Endodermal cell (in vitro differentiated cells): ENCODE measurements at regions not wholly inside any gene's neighbourhood (a gene's known extent, or its start where the extent isn't known, plus 50 kb on each side); places are given as distances from the start of the nearest gene placed in this dataset.

Experiments
- DNase-seq: peaks from one replicate; pipeline ENCODE4 v3.0.0-alpha.2; 2017
- H3K27ac ChIP-seq: 2 replicates; pipeline ENCODE4 v1.5.1; 2013; ENCODE audit warnings: mild to moderate bottlenecking, low read depth, low read length, moderate library complexity
- H3K27me3 ChIP-seq: 2 replicates; pipeline ENCODE4 v1.6.1; 2013; ENCODE audit warnings: mild to moderate bottlenecking, low read length, moderate library complexity; ENCODE audit not compliant: insufficient read depth, control insufficient read depth, poor library complexity, severe bottlenecking
- H3K36me3 ChIP-seq: 2 replicates; pipeline ENCODE4 v1.7.0; 2013; ENCODE audit warnings: mild to moderate bottlenecking, low read length, moderate library complexity; ENCODE audit not compliant: control insufficient read depth, insufficient read depth
- H3K4me1 ChIP-seq: one replicate; pipeline ENCODE4 v1.7.0; 2013; ENCODE audit warnings: low read length; ENCODE audit not compliant: control insufficient read depth, insufficient read depth
- H3K4me3 ChIP-seq: 2 replicates; pipeline ENCODE4 v1.5.1; 2013; ENCODE audit warnings: mild to moderate bottlenecking, low read length, moderate library complexity
- H3K9ac ChIP-seq: 2 replicates; pipeline ENCODE4 v1.6.1; 2013; ENCODE audit warnings: mild to moderate bottlenecking, low read length, moderate library complexity; ENCODE audit not compliant: poor library complexity, severe bottlenecking; ENCODE audit errors: extremely low read depth
- H3K9me3 ChIP-seq: 2 replicates; pipeline ENCODE4 v1.6.1; 2013; ENCODE audit warnings: mild to moderate bottlenecking, low read length, moderate library complexity; ENCODE audit not compliant: control insufficient read depth
- H3K27ac Mint-ChIP-seq: 2 replicates; pipeline ENCODE4 v1.8.0; 2020; ENCODE audit warnings: mixed read lengths
- H3K27me3 Mint-ChIP-seq: 2 replicates; pipeline ENCODE4 v1.8.0; 2021; ENCODE audit warnings: mild to moderate bottlenecking, mixed read lengths; ENCODE audit not compliant: insufficient read depth
- H3K36me3 Mint-ChIP-seq: 2 replicates; pipeline ENCODE4 v1.8.0; 2020; ENCODE audit warnings: low read depth, mixed read lengths
- H3K4me1 Mint-ChIP-seq: 2 replicates; pipeline ENCODE4 v1.8.0; 2020; ENCODE audit warnings: mixed read lengths
- H3K4me3 Mint-ChIP-seq: 2 replicates; pipeline ENCODE4 v1.8.0; 2020; ENCODE audit warnings: mild to moderate bottlenecking, moderate library complexity, mixed read lengths
- H3K9me3 Mint-ChIP-seq: 2 replicates; pipeline ENCODE4 v1.8.0; 2020; ENCODE audit warnings: mild to moderate bottlenecking, mixed read lengths
- WGBS, 2 experiments: methylation state at CpG; one replicate each; pipeline versions ENCODE4 v1.1.5 to v1.1.7; 2013; ENCODE audit warnings: missing lambda C conversion rate in 2 of 2, mixed read lengths in 1 of 2; ENCODE audit not compliant: insufficient coverage in 1 of 2, insufficient read length in 1 of 2; 5-methylcytosine and 5-hydroxymethylcytosine counted together
- TF ChIP-seq, protein P1 (sequence below): fragments of 200-600 bp; sonication (generic); conservative IDR thresholded peaks from 2 replicates; pipeline ENCODE4 v1.5.0; 2021; ENCODE audit warnings: antibody characterized with exemption, mild to moderate bottlenecking

GRCh38 chr12:115402443-115403180, 718.6 kb upstream of the TBX3 start:
- H3K4me1 Mint-ChIP-seq, result peaks cover 65% of the 10 kb centered on the region

GRCh38 chr12:115401761-115402160, 717.8 kb upstream of the TBX3 start:
- 94 to 100% methylated on average over 2 to 3 of the region's 3 CpGs for WGBS, 2 experiments
- TF ChIP-seq, protein P1, sequence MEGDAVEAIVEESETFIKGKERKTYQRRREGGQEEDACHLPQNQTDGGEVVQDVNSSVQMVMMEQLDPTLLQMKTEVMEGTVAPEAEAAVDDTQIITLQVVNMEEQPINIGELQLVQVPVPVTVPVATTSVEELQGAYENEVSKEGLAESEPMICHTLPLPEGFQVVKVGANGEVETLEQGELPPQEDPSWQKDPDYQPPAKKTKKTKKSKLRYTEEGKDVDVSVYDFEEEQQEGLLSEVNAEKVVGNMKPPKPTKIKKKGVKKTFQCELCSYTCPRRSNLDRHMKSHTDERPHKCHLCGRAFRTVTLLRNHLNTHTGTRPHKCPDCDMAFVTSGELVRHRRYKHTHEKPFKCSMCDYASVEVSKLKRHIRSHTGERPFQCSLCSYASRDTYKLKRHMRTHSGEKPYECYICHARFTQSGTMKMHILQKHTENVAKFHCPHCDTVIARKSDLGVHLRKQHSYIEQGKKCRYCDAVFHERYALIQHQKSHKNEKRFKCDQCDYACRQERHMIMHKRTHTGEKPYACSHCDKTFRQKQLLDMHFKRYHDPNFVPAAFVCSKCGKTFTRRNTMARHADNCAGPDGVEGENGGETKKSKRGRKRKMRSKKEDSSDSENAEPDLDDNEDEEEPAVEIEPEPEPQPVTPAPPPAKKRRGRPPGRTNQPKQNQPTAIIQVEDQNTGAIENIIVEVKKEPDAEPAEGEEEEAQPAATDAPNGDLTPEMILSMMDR, result no peak
- H3K27me3 Mint-ChIP-seq, result peaks cover 7% of the 10 kb centered on the region
- Histone ChIP-seq H3K27ac (no peak overlapping the region), H3K27me3 (peaks cover 26% of the 10 kb centered on the region), H3K4me3 (no peak overlapping the region), H3K9ac (no peak overlapping the region), H3K4me1 (peaks cover 3% of the 10 kb centered on the region), H3K9me3 (peaks cover 17% of the 10 kb centered on the region), H3K36me3 (no peaks in the 10 kb centered on the region)
- no peak overlapping the region for H3K27ac Mint-ChIP-seq
- no peak for DNase-seq
- no peaks in the 10 kb centered on the region for H3K36me3 Mint-ChIP-seq
- H3K4me3 Mint-ChIP-seq, result no peak overlapping the region
- H3K4me1 Mint-ChIP-seq, result peaks cover 61% of the 10 kb centered on the region
- peaks cover 12% of the 10 kb centered on the region for H3K9me3 Mint-ChIP-seq

More at GRCh38 chr12:115402443-115403180, 718.6 kb upstream of the TBX3 start:
- H3K4me1 ChIP-seq, result peaks cover 3% of the 10 kb centered on the region
- no peaks in the 10 kb centered on the region for H3K36me3 Mint-ChIP-seq
- no peak overlapping the region for H3K9ac ChIP-seq
- peaks cover 28% of the 10 kb centered on the region for H3K27me3 ChIP-seq
- DNase-seq, result no peak
- peaks cover 9% of the 10 kb centered on the region for H3K27me3 Mint-ChIP-seq
- H3K4me3 ChIP-seq, result no peak overlapping the region
- no peaks in the 10 kb centered on the region for H3K36me3 ChIP-seq
- no peak overlapping the region for H3K27ac Mint-ChIP-seq
- no peak overlapping the region for H3K4me3 Mint-ChIP-seq
- 86 to 96% methylated on average over 7 to 9 of the region's 9 CpGs for WGBS, 2 experiments
- H3K9me3 Mint-ChIP-seq, result peaks cover 4% of the 10 kb centered on the region
- H3K27ac ChIP-seq, result no peak overlapping the region
- TF ChIP-seq, protein P1, result no peak
- H3K9me3 ChIP-seq, result peaks cover 9% of the 10 kb centered on the region

GRCh38 chr12:115400011-115400410, 716.0 kb upstream of the TBX3 start:
- WGBS, 2 experiments, result 90 to 92% methylated on average over 2 to 4 of the region's 4 CpGs

More at GRCh38 chr12:115400011-115400410, 716.0 kb upstream of the TBX3 start:
- H3K4me1 ChIP-seq, result peaks cover 3% of the 10 kb centered on the region
- Mint-ChIP-seq H3K4me3 (no peak overlapping the region), H3K36me3 (no peaks in the 10 kb centered on the region), H3K27me3 (peaks cover 7% of the 10 kb centered on the region), H3K9me3 (peaks cover 19% of the 10 kb centered on the region), H3K4me1 (peaks cover 68% of the 10 kb centered on the region), H3K27ac (no peak overlapping the region)
- H3K36me3 ChIP-seq, result no peaks in the 10 kb centered on the region
- no peak for DNase-seq
- H3K9ac ChIP-seq, result no peak overlapping the region
- H3K27ac ChIP-seq, result no peak overlapping the region
- H3K27me3 ChIP-seq, result peaks cover 22% of the 10 kb centered on the region
- H3K4me3 ChIP-seq, result no peak overlapping the region
- TF ChIP-seq, protein P1, result no peak
- H3K9me3 ChIP-seq, result peaks cover 23% of the 10 kb centered on the region
